ENCODE measurements at regions not wholly inside any gene's neighbourhood (a gene's known extent, or its start where the extent isn't known, plus 50 kb on each side); places are given as distances from the start of the nearest gene placed in this dataset.

GRCh38 chrX:68908071-68908470 is 79.2 kb downstream of the EFNB1 start:
- Mint-ChIP-seq H3K27me3 (peaks cover 23% of the 10 kb centered on the region), H3K4me1 (ENCODE audit: low read depth) (peaks cover 6% of the 10 kb centered on the region), H3K4me3 (no peak overlapping the region), H3K36me3 (ENCODE audit: low read depth) (no peaks in the 10 kb centered on the region), H3K27ac (no peak overlapping the region), H3K9me3 (no peaks in the 10 kb centered on the region)
- intact Hi-C loops (cut with micrococcal nuclease), result loop anchor here (1.0 kb wide), 1 partner anchor 11 kb away; no protein-coding TSS in a partner anchor

GRCh38 chrX:68902706-68903504 is 74.1 kb downstream of the EFNB1 start:
- H3K27me3 Mint-ChIP-seq, result no peaks in the 10 kb centered on the region
- no peaks in the 10 kb centered on the region for H3K36me3 Mint-ChIP-seq (ENCODE audit: low read depth)
- H3K27ac Mint-ChIP-seq, result no peak overlapping the region
- no peaks in the 10 kb centered on the region for H3K4me1 Mint-ChIP-seq (ENCODE audit: low read depth)
- H3K9me3 Mint-ChIP-seq, result no peaks in the 10 kb centered on the region
- no peak overlapping the region for H3K4me3 Mint-ChIP-seq
- intact Hi-C loops (cut with micrococcal nuclease), result no loop called here

- Mint-ChIP-seq H3K27ac (peak overlapping the region; percentile 4), H3K4me3 (no peak overlapping the region), H3K36me3 (ENCODE audit: low read depth) (no peaks in the 10 kb centered on the region), H3K27me3 (no peaks in the 10 kb centered on the region), H3K9me3 (no peaks in the 10 kb centered on the region), H3K4me1 (ENCODE audit: low read depth) (peaks cover 7% of the 10 kb centered on the region)
- intact Hi-C loops (cut with micrococcal nuclease), result no loop called here
Measured at GRCh38 chrX:68901519-68901918, 72.7 kb downstream of the EFNB1 start.

DNA sequence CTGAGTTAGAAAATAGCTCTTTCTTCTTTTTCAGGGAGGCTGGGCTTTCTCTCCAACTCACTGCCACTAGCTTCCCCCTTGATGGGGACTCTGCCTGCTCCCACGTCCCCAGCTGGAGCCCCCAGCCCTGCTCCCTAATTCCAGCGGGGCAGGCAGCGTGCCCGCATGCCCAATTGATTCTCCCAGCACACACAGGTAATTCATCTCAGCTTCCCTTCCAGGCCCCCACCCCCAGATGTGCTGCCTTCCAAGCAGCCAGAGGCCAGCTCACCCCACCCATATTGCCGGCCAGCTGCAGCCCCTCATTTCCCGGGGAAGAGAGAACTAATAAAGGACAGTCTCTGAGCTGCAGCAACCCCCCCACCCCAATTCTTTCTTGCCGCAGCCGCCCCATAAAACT is 69.8 kb downstream of the EFNB1 start:
- Mint-ChIP-seq H3K4me1 (ENCODE audit: low read depth) (peaks cover 31% of the 10 kb centered on the region), H3K27me3 (no peaks in the 10 kb centered on the region), H3K4me3 (no peak overlapping the region), H3K27ac (no peak overlapping the region), H3K9me3 (no peaks in the 10 kb centered on the region), H3K36me3 (ENCODE audit: low read depth) (no peaks in the 10 kb centered on the region)
- intact Hi-C loops (cut with micrococcal nuclease), result loop anchor here (10.0 kb wide), 1 partner anchor 64 kb away; no protein-coding TSS in a partner anchor

- intact Hi-C loops (cut with micrococcal nuclease), result loop anchor here (10.0 kb wide), 1 partner anchor 63 kb away; no protein-coding TSS in a partner anchor
- no peaks in the 10 kb centered on the region for H3K27me3 Mint-ChIP-seq
- peaks cover 40% of the 10 kb centered on the region for H3K4me1 Mint-ChIP-seq (ENCODE audit: low read depth)
- H3K4me3 Mint-ChIP-seq, result no peak overlapping the region
- H3K27ac Mint-ChIP-seq, result no peak overlapping the region
- no peaks in the 10 kb centered on the region for H3K9me3 Mint-ChIP-seq
- no peaks in the 10 kb centered on the region for H3K36me3 Mint-ChIP-seq (ENCODE audit: low read depth)
Measured at GRCh38 chrX:68897118-68897945, 68.5 kb downstream of the EFNB1 start.

GRCh38 chrX:68896581-68896980 is 67.8 kb downstream of the EFNB1 start:
- H3K9me3 Mint-ChIP-seq, result no peaks in the 10 kb centered on the region
- intact Hi-C loops (cut with micrococcal nuclease), result loop anchor here (10.0 kb wide), 1 partner anchor 62 kb away; no protein-coding TSS in a partner anchor
- no peaks in the 10 kb centered on the region for H3K36me3 Mint-ChIP-seq (ENCODE audit: low read depth)
- no peaks in the 10 kb centered on the region for H3K27me3 Mint-ChIP-seq
- H3K4me3 Mint-ChIP-seq, result no peak overlapping the region
- peaks cover 40% of the 10 kb centered on the region for H3K4me1 Mint-ChIP-seq (ENCODE audit: low read depth)
- no peak overlapping the region for H3K27ac Mint-ChIP-seq

GRCh38 chrX:68895778-68896177 is 67.0 kb downstream of the EFNB1 start:
- Mint-ChIP-seq H3K27ac (peak overlapping the region; percentile 87), H3K27me3 (peaks cover 3% of the 10 kb centered on the region), H3K36me3 (ENCODE audit: low read depth) (no peaks in the 10 kb centered on the region), H3K4me1 (ENCODE audit: low read depth) (peaks cover 40% of the 10 kb centered on the region), H3K9me3 (no peaks in the 10 kb centered on the region), H3K4me3 (no peak overlapping the region)
- intact Hi-C loops (cut with micrococcal nuclease), result loop anchor here (10.0 kb wide), 1 partner anchor 61 kb away; no protein-coding TSS in a partner anchor

- H3K36me3 Mint-ChIP-seq (ENCODE audit: low read depth), result no peaks in the 10 kb centered on the region
- H3K27me3 Mint-ChIP-seq, result peaks cover 4% of the 10 kb centered on the region
- no peak overlapping the region for H3K4me3 Mint-ChIP-seq
- H3K4me1 Mint-ChIP-seq (ENCODE audit: low read depth), result peaks cover 40% of the 10 kb centered on the region
- no peaks in the 10 kb centered on the region for H3K9me3 Mint-ChIP-seq
- H3K27ac Mint-ChIP-seq, result peak overlapping the region; percentile 87
- intact Hi-C loops (cut with micrococcal nuclease), result loop anchor here (10.0 kb wide), 1 partner anchor 61 kb away; no protein-coding TSS in a partner anchor
Measured at GRCh38 chrX:68895341-68895755, 66.5 kb downstream of the EFNB1 start.

- Mint-ChIP-seq H3K4me3 (peak overlapping the region; percentile 34), H3K4me1 (ENCODE audit: low read depth) (peaks cover 40% of the 10 kb centered on the region), H3K27me3 (peaks cover 4% of the 10 kb centered on the region), H3K9me3 (no peaks in the 10 kb centered on the region), H3K27ac (peak overlapping the region; percentile 87), H3K36me3 (ENCODE audit: low read depth) (no peaks in the 10 kb centered on the region)
- intact Hi-C loops (cut with micrococcal nuclease), result loop anchor here (10.0 kb wide), 1 partner anchor 60 kb away; no protein-coding TSS in a partner anchor
Measured at GRCh38 chrX:68894513-68895340, 65.9 kb downstream of the EFNB1 start.

GRCh38 chrX:68894142-68894512 is 65.3 kb downstream of the EFNB1 start:
- intact Hi-C loops (cut with micrococcal nuclease), result loop anchor here (10.0 kb wide), 1 partner anchor 59 kb away; no protein-coding TSS in a partner anchor
- H3K36me3 Mint-ChIP-seq (ENCODE audit: low read depth), result no peaks in the 10 kb centered on the region
- H3K4me3 Mint-ChIP-seq, result no peak overlapping the region
- peaks cover 4% of the 10 kb centered on the region for H3K27me3 Mint-ChIP-seq
- H3K27ac Mint-ChIP-seq, result peak overlapping the region; percentile 87
- H3K9me3 Mint-ChIP-seq, result no peaks in the 10 kb centered on the region
- peaks cover 40% of the 10 kb centered on the region for H3K4me1 Mint-ChIP-seq (ENCODE audit: low read depth)

- peaks cover 39% of the 10 kb centered on the region for H3K4me1 Mint-ChIP-seq (ENCODE audit: low read depth)
- H3K9me3 Mint-ChIP-seq, result no peaks in the 10 kb centered on the region
- intact Hi-C loops (cut with micrococcal nuclease), result loop anchor here (10.0 kb wide), 1 partner anchor 58 kb away; no protein-coding TSS in a partner anchor
- no peaks in the 10 kb centered on the region for H3K36me3 Mint-ChIP-seq (ENCODE audit: low read depth)
- H3K4me3 Mint-ChIP-seq, result no peak overlapping the region
- H3K27me3 Mint-ChIP-seq, result peaks cover 4% of the 10 kb centered on the region
- no peak overlapping the region for H3K27ac Mint-ChIP-seq
Measured at GRCh38 chrX:68892651-68893050, 63.8 kb downstream of the EFNB1 start.

DNA sequence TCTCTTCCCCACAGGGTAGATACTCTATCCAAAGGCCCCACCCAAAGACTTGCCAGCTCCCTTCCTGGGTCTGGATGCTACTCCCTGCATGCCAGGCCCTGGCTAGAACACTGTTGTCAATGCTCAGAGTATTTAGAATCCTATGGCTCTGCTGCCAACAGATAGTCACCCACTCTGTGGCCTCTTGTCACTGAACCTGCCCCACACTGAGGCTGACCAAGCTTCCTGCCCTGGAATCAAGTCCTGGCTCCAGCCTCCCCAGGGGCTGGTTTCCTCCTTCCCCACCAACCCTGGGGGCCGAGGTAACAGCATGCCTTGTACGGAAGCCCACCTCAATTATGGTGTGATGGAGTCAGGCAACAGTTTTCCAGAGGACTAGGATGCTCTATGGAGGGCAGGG is 63.3 kb downstream of the EFNB1 start:
- intact Hi-C loops (cut with micrococcal nuclease), result loop anchor here (10.0 kb wide), 1 partner anchor 57 kb away; no protein-coding TSS in a partner anchor
- H3K4me3 Mint-ChIP-seq, result no peak overlapping the region
- H3K9me3 Mint-ChIP-seq, result no peaks in the 10 kb centered on the region
- peaks cover 34% of the 10 kb centered on the region for H3K4me1 Mint-ChIP-seq (ENCODE audit: low read depth)
- H3K36me3 Mint-ChIP-seq (ENCODE audit: low read depth), result no peaks in the 10 kb centered on the region
- H3K27ac Mint-ChIP-seq, result no peak overlapping the region
- peaks cover 4% of the 10 kb centered on the region for H3K27me3 Mint-ChIP-seq
